ENCODE measurements at regions not wholly inside any gene's neighbourhood (a gene's known extent, or its start where the extent isn't known, plus 50 kb on each side); places are given as distances from the start of the nearest gene placed in this dataset.

DNA sequence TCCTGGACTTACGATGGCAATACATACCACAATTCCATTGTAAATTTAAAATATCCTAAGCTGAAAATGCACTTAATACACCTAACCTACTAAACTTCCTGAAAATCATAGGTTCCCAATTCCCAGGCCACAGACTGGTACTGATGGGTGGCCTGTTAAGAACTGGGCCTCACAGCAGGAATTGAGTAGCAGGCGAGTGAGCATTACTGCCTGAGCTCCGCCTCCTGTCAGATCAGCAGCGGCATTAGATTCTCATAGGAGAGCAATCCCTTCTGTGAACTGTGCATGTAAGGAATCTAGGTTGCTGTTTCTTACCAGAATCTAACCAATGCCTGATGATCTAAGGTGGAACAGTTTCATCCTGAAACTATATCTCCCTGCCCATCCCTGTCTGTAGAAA is 1670.2 kb upstream of the PCDH20 start:
- no peak for TF ChIP-seq TOX (CRISPR knock-in tag; IDR thresholded peaks at IDR 0.05; ENCODE audit: borderline replicate concordance)
- TF ChIP-seq ZNF8 (CRISPR knock-in tag; IDR thresholded peaks at IDR 0.05): no peak
- TF ChIP-seq, protein P1, sequence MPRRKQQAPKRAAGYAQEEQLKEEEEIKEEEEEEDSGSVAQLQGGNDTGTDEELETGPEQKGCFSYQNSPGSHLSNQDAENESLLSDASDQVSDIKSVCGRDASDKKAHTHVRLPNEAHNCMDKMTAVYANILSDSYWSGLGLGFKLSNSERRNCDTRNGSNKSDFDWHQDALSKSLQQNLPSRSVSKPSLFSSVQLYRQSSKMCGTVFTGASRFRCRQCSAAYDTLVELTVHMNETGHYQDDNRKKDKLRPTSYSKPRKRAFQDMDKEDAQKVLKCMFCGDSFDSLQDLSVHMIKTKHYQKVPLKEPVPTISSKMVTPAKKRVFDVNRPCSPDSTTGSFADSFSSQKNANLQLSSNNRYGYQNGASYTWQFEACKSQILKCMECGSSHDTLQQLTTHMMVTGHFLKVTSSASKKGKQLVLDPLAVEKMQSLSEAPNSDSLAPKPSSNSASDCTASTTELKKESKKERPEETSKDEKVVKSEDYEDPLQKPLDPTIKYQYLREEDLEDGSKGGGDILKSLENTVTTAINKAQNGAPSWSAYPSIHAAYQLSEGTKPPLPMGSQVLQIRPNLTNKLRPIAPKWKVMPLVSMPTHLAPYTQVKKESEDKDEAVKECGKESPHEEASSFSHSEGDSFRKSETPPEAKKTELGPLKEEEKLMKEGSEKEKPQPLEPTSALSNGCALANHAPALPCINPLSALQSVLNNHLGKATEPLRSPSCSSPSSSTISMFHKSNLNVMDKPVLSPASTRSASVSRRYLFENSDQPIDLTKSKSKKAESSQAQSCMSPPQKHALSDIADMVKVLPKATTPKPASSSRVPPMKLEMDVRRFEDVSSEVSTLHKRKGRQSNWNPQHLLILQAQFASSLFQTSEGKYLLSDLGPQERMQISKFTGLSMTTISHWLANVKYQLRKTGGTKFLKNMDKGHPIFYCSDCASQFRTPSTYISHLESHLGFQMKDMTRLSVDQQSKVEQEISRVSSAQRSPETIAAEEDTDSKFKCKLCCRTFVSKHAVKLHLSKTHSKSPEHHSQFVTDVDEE (CRISPR knock-in tag; IDR thresholded peaks at IDR 0.05): no peak
- TF ChIP-seq, protein P2, sequence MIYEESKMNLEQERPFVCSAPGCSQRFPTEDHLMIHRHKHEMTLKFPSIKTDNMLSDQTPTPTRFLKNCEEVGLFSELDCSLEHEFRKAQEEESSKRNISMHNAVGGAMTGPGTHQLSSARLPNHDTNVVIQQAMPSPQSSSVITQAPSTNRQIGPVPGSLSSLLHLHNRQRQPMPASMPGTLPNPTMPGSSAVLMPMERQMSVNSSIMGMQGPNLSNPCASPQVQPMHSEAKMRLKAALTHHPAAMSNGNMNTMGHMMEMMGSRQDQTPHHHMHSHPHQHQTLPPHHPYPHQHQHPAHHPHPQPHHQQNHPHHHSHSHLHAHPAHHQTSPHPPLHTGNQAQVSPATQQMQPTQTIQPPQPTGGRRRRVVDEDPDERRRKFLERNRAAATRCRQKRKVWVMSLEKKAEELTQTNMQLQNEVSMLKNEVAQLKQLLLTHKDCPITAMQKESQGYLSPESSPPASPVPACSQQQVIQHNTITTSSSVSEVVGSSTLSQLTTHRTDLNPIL (CRISPR knock-in tag; IDR thresholded peaks at IDR 0.05; ENCODE audit: low read depth): no peak
- TF ChIP-seq PPARA (CRISPR knock-in tag; IDR thresholded peaks at IDR 0.05; ENCODE audit: borderline replicate concordance): no peak
- no peak for TF ChIP-seq PATZ1 (CRISPR knock-in tag; IDR thresholded peaks at IDR 0.05; ENCODE audit: borderline replicate concordance)
- TF ChIP-seq ISL1 (CRISPR knock-in tag; IDR thresholded peaks at IDR 0.05): no peak
- TF ChIP-seq ZNF565 (CRISPR knock-in tag; conservative IDR thresholded peaks at IDR 0.05; ENCODE audit: low read depth): no peak
